Loucy (cell line): ENCODE measurements at regions not wholly inside any gene's neighbourhood (a gene's known extent, or its start where the extent isn't known, plus 50 kb on each side); places are given as distances from the start of the nearest gene placed in this dataset.

ENCODE experiments used
- EZH2phosphoT487 ChIP-seq: fragments of 200-600 bp; IDR thresholded peaks from 2 replicates; pipeline ENCODE4 v1.6.1; 2018; ENCODE audit warnings: antibody characterized with exemption, mild to moderate bottlenecking, moderate library complexity, borderline replicate concordance
- TF ChIP-seq, protein P1 (sequence below): fragments of 200-600 bp; sonication (generic); conservative IDR thresholded peaks from 2 replicates; pipeline ENCODE4 v1.5.1; 2014; ENCODE audit warnings: mild to moderate bottlenecking, antibody characterized with exemption, low read length

DNA sequence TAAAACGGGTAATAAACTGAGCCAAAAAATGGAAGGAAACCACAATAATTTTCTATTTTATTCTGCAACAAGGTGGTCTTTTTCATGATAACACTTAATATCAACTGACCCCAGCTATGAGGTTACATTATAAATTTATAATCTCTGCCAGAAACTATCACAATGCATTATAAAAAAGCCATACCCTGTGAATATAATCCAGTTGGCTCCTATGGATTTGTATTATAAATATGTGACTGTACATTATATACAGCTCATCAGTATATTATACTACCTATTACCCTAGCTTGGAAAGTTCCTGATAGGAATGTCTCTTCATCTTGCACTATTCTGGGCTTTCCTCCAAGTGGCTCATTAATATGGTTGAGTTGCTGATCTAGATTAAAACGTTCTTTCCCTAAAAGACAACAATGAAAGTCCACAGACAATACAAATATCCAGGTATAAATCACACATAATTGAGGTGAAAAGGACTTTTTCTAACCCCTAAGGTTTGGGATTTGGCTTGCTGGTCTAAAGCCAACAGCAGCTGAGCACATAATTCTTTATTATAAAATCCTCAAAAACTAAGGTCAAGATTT, 487.7 kb downstream of the TTLL7 start:
- TF ChIP-seq, protein P1, sequence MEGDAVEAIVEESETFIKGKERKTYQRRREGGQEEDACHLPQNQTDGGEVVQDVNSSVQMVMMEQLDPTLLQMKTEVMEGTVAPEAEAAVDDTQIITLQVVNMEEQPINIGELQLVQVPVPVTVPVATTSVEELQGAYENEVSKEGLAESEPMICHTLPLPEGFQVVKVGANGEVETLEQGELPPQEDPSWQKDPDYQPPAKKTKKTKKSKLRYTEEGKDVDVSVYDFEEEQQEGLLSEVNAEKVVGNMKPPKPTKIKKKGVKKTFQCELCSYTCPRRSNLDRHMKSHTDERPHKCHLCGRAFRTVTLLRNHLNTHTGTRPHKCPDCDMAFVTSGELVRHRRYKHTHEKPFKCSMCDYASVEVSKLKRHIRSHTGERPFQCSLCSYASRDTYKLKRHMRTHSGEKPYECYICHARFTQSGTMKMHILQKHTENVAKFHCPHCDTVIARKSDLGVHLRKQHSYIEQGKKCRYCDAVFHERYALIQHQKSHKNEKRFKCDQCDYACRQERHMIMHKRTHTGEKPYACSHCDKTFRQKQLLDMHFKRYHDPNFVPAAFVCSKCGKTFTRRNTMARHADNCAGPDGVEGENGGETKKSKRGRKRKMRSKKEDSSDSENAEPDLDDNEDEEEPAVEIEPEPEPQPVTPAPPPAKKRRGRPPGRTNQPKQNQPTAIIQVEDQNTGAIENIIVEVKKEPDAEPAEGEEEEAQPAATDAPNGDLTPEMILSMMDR: no peak
- TF ChIP-seq EZH2phosphoT487: no peak
